ENCODE measurements at regions not wholly inside any gene's neighbourhood (a gene's known extent, or its start where the extent isn't known, plus 50 kb on each side); places are given as distances from the start of the nearest gene placed in this dataset.

GRCh38 chr10:4337563-4337962 lies 488.4 kb upstream of the AKR1E2 start:
- CTCF ChIA-PET, result interaction anchor here (1.1 to 1.3 kb wide), 2 partner anchors 12 to 151 kb away, joined by 3 read pairs; no protein-coding TSS in a partner anchor
- TF ChIP-seq FOS (IDR thresholded peaks at IDR 0.05; ENCODE audit: borderline replicate concordance, insufficient read depth, low read length), result no peak
- no peak for TF ChIP-seq MAX (IDR thresholded peaks at IDR 0.05; ENCODE audit: insufficient read depth, insufficient read length)
- no peak for TF ChIP-seq GATA2 (IDR thresholded peaks at IDR 0.05; ENCODE audit: insufficient read depth, insufficient read length, low read depth, low read length)
- no peak for TF ChIP-seq POLR2AphosphoS5 (IDR thresholded peaks at IDR 0.05; ENCODE audit: insufficient read depth, low read depth, low read length)
- no peak for TF ChIP-seq EZH2 (IDR thresholded peaks at IDR 0.05; ENCODE audit: borderline replicate concordance, low read depth, low read length, severe bottlenecking)
- no peak for TF ChIP-seq CTCF (IDR thresholded peaks at IDR 0.05; ENCODE audit: extremely low read depth in 1 of 2, insufficient read depth in 1 of 2, low read depth in 1 of 2, low read length in 2 of 2)
- no peak for TF ChIP-seq MYC (IDR thresholded peaks at IDR 0.05; ENCODE audit: low read depth, low read length)
- no peak for TF ChIP-seq JUN (IDR thresholded peaks at IDR 0.05; ENCODE audit: borderline replicate concordance, insufficient read depth, insufficient read length, low read depth)
- no peak for TF ChIP-seq POLR2A (IDR thresholded peaks at IDR 0.05; ENCODE audit: low read depth, low read length)
- no TSS peak for BruUV-seq (replicated peaks)

More at GRCh38 chr10:4337563-4337962, 488.4 kb upstream of the AKR1E2 start:
- dilution Hi-C loops (cut with MboI; ENCODE audit: extremely low pct_ligation_motif_present, low sequenced_read_pairs), result no loop called here
- Histone ChIP-seq H4K20me1 (replicated peaks; ENCODE audit: control insufficient read depth, extremely low read depth, insufficient read depth, low read length) (no peaks in the 10 kb centered on the region), H3K79me2 (ENCODE audit: control insufficient read depth, insufficient read depth, low read length) (no peaks in the 10 kb centered on the region), H3K9me3 (replicated peaks; ENCODE audit: control insufficient read depth, insufficient read depth, low read length) (no peaks in the 10 kb centered on the region), H3K36me3 (ENCODE audit: control insufficient read depth in 2 of 2, extremely low read depth in 1 of 2, insufficient read depth in 2 of 2, low read length in 2 of 2) (no peaks in the 10 kb centered on the region), H3K27ac (ENCODE audit: insufficient read depth, low read depth, low read length) (no peak overlapping the region), H3K4me3 (replicated peaks in 1 of 3; ENCODE audit: insufficient read depth in 1 of 3, low read depth in 1 of 3, low read length in 3 of 3) (no peak overlapping the region), H2AFZ (ENCODE audit: low read depth, low read length) (no peak overlapping the region), H3K9ac (replicated peaks; ENCODE audit: extremely low read depth, insufficient read depth, low read length) (no peak overlapping the region), H3K4me1 (ENCODE audit: control insufficient read depth, extremely low read depth, insufficient read depth, low read length) (no peaks in the 10 kb centered on the region), H3K27me3 (ENCODE audit: control insufficient read depth in 2 of 2, insufficient read depth in 2 of 2, low read length in 2 of 2) (no peaks in the 10 kb centered on the region), H3K9me1 (replicated peaks; ENCODE audit: control insufficient read depth, extremely low read depth, insufficient read depth, low read length) (no peaks in the 10 kb centered on the region), H3K4me2 (ENCODE audit: insufficient read depth, low read length) (no peak overlapping the region)
- intact Hi-C loops (cut with micrococcal nuclease), result no loop called here
- peak; percentile 84 for DNase-seq (ENCODE audit: low read depth, low spot score)
- POLR2A ChIA-PET, result no interaction called here
- no peak for FAIRE-seq
